Hepatocyte (in vitro differentiated cells): ENCODE measurements at regions not wholly inside any gene's neighbourhood (a gene's known extent, or its start where the extent isn't known, plus 50 kb on each side); places are given as distances from the start of the nearest gene placed in this dataset.

ENCODE experiments used
- CTCF ChIP-seq: fragments of 200-600 bp; sonication (generic); IDR thresholded peaks from 2 replicates; pipeline ENCODE4 v1.5.1; 2016; ENCODE audit warnings: antibody characterized with exemption, mild to moderate bottlenecking; ENCODE audit not compliant: poor library complexity
- EZH2phosphoT487 ChIP-seq: fragments of 200-600 bp; sonication (generic); IDR thresholded peaks from one replicate; pipeline ENCODE4 v1.6.1; 2018; ENCODE audit warnings: antibody characterized with exemption, mild to moderate bottlenecking, low read depth, moderate library complexity; ENCODE audit not compliant: unreplicated experiment, severe bottlenecking

- TF ChIP-seq CTCF = no peak
- TF ChIP-seq EZH2phosphoT487 = no peak
Measured at GRCh38 chr1:201656311-201657032, 117.5 kb downstream of the NAV1 start.
